ENCODE measurements at regions not wholly inside any gene's neighbourhood (a gene's known extent, or its start where the extent isn't known, plus 50 kb on each side); places are given as distances from the start of the nearest gene placed in this dataset.

DNA sequence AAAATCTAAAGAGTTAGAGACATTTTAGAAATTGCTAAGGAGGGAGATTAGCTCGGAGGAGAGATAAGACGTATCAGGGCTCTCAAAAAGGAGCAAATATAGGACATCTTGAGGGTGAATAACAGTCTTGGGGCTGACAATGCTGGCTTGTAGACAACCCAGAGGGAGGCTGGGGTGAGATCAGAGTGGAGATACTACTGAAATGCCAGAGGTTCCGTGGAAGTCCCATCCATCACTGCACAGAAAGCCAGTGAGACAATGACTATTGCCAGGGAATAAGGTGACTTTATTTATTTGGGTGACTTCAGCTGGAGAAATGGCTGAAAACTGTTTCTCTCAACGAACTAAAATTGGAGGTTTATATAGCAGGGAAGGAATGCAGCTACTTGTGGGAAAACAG lies 838.1 kb upstream of the AGA start (continued):
- TF ChIP-seq ZBTB4 (CRISPR knock-in tag; IDR thresholded peaks at IDR 0.05) (no peak), PAX5 (IDR thresholded peaks at IDR 0.05; ENCODE audit: borderline replicate concordance, low read depth, low read length) (no peak), POLR2A (IDR thresholded peaks at IDR 0.05; ENCODE audit: low read depth, low read length) (no peak), BCL11A (IDR thresholded peaks at IDR 0.05; ENCODE audit: low read depth, low read length) (no peak)
- TF ChIP-seq, protein P1, sequence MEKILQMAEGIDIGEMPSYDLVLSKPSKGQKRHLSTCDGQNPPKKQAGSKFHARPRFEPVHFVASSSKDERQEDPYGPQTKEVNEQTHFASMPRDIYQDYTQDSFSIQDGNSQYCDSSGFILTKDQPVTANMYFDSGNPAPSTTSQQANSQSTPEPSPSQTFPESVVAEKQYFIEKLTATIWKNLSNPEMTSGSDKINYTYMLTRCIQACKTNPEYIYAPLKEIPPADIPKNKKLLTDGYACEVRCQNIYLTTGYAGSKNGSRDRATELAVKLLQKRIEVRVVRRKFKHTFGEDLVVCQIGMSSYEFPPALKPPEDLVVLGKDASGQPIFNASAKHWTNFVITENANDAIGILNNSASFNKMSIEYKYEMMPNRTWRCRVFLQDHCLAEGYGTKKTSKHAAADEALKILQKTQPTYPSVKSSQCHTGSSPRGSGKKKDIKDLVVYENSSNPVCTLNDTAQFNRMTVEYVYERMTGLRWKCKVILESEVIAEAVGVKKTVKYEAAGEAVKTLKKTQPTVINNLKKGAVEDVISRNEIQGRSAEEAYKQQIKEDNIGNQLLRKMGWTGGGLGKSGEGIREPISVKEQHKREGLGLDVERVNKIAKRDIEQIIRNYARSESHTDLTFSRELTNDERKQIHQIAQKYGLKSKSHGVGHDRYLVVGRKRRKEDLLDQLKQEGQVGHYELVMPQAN (conservative IDR thresholded peaks at IDR 0.05), result no peak

- Histone ChIP-seq H3K27ac (ENCODE audit: control insufficient read depth, insufficient read depth) (no peak overlapping the region), H3K79me2 (ENCODE audit: control insufficient read depth, insufficient read depth, low read length) (no peaks in the 10 kb centered on the region), H4K20me1 (ENCODE audit: control insufficient read depth, insufficient read depth) (no peaks in the 10 kb centered on the region), H3K27me3 (replicated peaks in 1 of 2; ENCODE audit: control insufficient read depth in 2 of 2, insufficient read depth in 2 of 2, low read length in 1 of 2) (no peaks in the 10 kb centered on the region), H3K9me3 (replicated peaks; ENCODE audit: control insufficient read depth, insufficient read depth, low read length) (no peaks in the 10 kb centered on the region), H2AFZ (ENCODE audit: control insufficient read depth, low read depth, low read length) (no peak overlapping the region), H3K9ac (ENCODE audit: control insufficient read depth, insufficient read depth, low read length) (no peak overlapping the region), H3K36me3 (ENCODE audit: control insufficient read depth in 2 of 2, insufficient read depth in 2 of 2, low read length in 1 of 2) (no peaks in the 10 kb centered on the region), H3K4me3 (no peak overlapping the region), H3K4me2 (ENCODE audit: control insufficient read depth, insufficient read depth) (no peak overlapping the region), H3K4me1 (ENCODE audit: control insufficient read depth, insufficient read depth, low read length) (no peaks in the 10 kb centered on the region)
- BruUV-seq (replicated peaks), result no TSS peak
- POLR2A ChIA-PET, result no interaction called here
- ATAC-seq, result no peak
- SMC1A ChIA-PET (ENCODE audit: uncharacterized antibody, unreplicated experiment), result no interaction called here
- intact Hi-C loops (cut with micrococcal nuclease; ENCODE audit: unreplicated experiment), result no loop called here
- RAD21 ChIA-PET (ENCODE audit: unreplicated experiment), result no interaction called here
- no peak for DNase-seq (ENCODE audit: low read depth, low spot score)
- no peak for FAIRE-seq
- CTCF ChIA-PET, result no interaction called here
- in situ Hi-C loops (cut with MboI), result no loop called here
- TF ChIP-seq RBBP5 (conservative IDR thresholded peaks at IDR 0.05), result no peak
These were observed 846.2 kb upstream of the AGA start for GRCh38 chr4:178288462-178288861.

Data from GM12878 (cell line).